LNCAP (cell line): ENCODE measurements at regions not wholly inside any gene's neighbourhood (a gene's known extent, or its start where the extent isn't known, plus 50 kb on each side); places are given as distances from the start of the nearest gene placed in this dataset.

ENCODE experiments used
- CTCF ChIP-seq: fragments of 450-650 bp; IDR thresholded peaks from 2 replicates; pipeline ENCODE4 v1.5.1; 2017; ENCODE audit warnings: mild to moderate bottlenecking

GRCh38 chr5:125125031-125125823, 378.8 kb upstream of the ZNF608 start:
- TF ChIP-seq CTCF: no peak

- TF ChIP-seq CTCF: no peak
Measured at GRCh38 chr5:125126050-125126449, 379.6 kb upstream of the ZNF608 start.

GRCh38 chr5:125129151-125129806, 382.8 kb upstream of the ZNF608 start:
- TF ChIP-seq CTCF: no peak

- TF ChIP-seq CTCF: no peak
Measured at GRCh38 chr5:125130591-125130990, 384.2 kb upstream of the ZNF608 start.

- no peak for TF ChIP-seq CTCF
Measured at GRCh38 chr5:125134216-125135081, 388.0 kb upstream of the ZNF608 start.

- no peak for TF ChIP-seq CTCF
Measured at GRCh38 chr5:125137535-125137934, 391.1 kb upstream of the ZNF608 start.

GRCh38 chr5:125138266-125138665, 391.8 kb upstream of the ZNF608 start:
- TF ChIP-seq CTCF: no peak
